HCEC 1CT (cell line): ENCODE measurements at regions not wholly inside any gene's neighbourhood (a gene's known extent, or its start where the extent isn't known, plus 50 kb on each side); places are given as distances from the start of the nearest gene placed in this dataset.

Source experiments
- DNase-seq: peaks from one replicate; pipeline ENCODE4 v3.0.0-alpha.2; 2017

- DNase-seq = no peak
These were observed 281.3 kb downstream of the TDRD15 start for GRCh38 chr2:21404827-21405625.

GRCh38 chr2:21406386-21406785 is 282.6 kb downstream of the TDRD15 start:
- no peak for DNase-seq

- no peak for DNase-seq
These were observed 283.1 kb downstream of the TDRD15 start for GRCh38 chr2:21406911-21407310.

DNA sequence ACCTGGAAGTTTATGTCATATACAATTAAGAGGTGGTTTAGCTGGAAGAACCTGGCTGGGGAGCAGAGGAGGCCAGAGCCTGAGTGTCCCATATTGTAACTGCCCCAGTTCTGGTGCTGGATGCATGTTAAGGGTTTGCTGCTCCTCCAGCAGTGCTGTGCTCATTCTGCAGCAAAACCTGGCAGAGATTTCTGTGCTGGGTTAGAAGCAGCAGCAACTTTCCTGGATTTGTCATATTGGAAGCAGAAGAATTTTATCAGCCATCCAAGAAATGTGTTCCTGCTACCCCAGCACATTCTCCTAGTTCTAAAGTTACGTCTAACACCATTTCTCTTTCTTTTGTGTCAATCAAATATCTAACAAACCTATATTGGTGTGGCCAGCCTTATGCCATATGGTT is 284.1 kb downstream of the TDRD15 start:
- no peak for DNase-seq

GRCh38 chr2:21411741-21412140 is 288.0 kb downstream of the TDRD15 start:
- DNase-seq = no peak

- DNase-seq = no peak
These were observed 289.2 kb downstream of the TDRD15 start for GRCh38 chr2:21412944-21413443.

DNA sequence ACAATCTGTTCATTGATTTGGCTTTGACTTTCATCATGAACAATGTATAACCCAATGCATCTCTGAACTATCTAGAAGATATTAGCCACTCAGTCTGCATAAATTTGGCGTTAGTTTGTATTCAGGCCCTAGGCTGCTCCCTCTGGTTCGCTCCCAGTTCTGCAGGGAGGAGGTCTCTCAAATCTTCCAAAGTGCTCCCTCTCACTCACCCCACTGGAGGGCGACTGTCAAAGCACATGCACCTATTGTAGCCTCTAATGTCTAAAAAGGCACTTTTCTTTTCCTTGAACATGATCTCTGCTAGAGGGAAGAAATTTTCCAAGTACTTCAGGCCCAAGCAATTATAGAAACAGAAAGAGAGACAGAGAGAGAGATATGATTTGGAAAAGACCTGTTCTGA is 291.5 kb downstream of the TDRD15 start:
- DNase-seq = no peak

DNA sequence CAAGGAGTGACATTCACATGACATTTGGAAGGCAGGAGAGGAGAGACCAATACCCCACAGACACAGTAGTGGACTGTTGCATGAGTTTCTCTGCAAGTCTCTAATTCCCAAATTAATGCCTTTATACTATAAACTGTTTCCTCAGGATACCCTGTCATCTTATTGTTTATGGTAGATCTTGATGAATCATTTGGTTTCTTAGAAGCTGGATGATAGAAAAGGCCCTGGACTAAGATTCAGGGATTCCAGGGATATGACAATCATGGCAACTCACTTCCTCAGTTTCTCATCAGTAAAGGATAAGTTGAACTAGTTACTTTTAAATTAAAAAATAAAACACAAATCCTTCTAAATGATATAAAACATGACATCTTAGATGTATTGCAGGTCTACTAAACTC is 292.5 kb downstream of the TDRD15 start:
- DNase-seq = no peak

- DNase-seq = no peak
These were observed 294.7 kb downstream of the TDRD15 start for GRCh38 chr2:21418456-21418855.

GRCh38 chr2:21420553-21421335 is 297.0 kb downstream of the TDRD15 start:
- DNase-seq = no peak

- no peak for DNase-seq
These were observed 298.3 kb downstream of the TDRD15 start for GRCh38 chr2:21422050-21422449.

- no peak for DNase-seq
These were observed 299.2 kb downstream of the TDRD15 start for GRCh38 chr2:21422724-21423522.

GRCh38 chr2:21423854-21424253 is 300.1 kb downstream of the TDRD15 start:
- DNase-seq = no peak

DNA sequence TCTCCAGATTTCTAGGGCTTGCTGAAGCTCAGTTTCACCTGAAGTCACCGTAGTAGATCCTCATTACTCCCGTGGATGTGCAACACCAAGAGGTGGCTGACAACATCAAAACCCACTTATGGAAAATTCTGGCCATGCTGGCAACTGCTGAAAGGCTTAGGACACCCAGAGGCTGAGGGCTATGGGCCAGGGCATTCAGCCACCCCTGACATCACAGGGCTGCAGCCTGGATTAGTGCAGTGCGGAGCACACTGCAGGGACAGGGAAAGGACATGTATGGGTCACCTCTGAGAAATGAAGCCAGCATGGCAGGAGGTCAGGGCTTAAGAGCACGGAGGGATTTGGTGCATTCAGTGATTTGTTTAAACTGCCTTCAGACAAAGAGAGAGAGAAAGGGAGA is 300.6 kb downstream of the TDRD15 start:
- DNase-seq = no peak

DNA sequence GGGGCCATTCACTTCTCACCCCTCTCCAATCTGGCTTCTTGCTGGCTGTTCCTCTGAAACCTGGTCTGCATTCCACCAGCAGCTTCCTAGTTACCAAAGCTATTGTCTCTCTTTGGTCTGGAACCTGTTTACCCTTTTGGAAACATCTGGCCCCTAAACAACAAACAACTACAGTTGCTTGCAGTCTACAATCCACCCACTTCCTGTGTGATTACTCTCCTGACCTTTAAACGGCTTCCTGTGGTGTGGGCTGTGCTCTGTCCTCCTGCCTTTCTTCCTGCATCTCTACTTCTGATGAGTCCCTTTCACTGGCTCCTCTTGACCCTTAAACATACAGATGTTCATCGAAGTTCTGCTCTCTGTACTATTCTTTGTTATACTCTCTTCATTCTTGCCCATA is 303.8 kb downstream of the TDRD15 start:
- DNase-seq = no peak

- DNase-seq = no peak
These were observed 305.0 kb downstream of the TDRD15 start for GRCh38 chr2:21428754-21429153.

DNA sequence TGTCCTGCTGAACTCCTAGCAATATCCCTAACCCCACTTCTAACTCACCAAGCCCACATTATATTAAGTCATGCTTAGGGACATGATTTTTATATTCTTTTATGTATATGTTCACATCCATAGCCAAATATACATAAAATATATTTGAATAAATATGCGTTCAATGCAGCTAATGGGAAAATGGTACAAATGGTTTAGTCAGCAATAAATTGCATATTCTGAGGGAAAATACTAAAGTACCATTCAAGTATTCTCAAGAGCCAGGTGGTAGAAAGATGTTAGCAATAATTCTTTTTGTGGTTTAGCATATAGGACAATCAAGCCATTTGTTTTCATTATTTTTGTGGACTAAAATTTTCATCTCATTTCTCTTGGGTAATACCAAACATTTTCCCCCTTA is 306.0 kb downstream of the TDRD15 start:
- DNase-seq = no peak

GRCh38 chr2:21431078-21431477 is 307.3 kb downstream of the TDRD15 start:
- DNase-seq = no peak

- no peak for DNase-seq
These were observed 315.2 kb downstream of the TDRD15 start for GRCh38 chr2:21438949-21439348.

DNA sequence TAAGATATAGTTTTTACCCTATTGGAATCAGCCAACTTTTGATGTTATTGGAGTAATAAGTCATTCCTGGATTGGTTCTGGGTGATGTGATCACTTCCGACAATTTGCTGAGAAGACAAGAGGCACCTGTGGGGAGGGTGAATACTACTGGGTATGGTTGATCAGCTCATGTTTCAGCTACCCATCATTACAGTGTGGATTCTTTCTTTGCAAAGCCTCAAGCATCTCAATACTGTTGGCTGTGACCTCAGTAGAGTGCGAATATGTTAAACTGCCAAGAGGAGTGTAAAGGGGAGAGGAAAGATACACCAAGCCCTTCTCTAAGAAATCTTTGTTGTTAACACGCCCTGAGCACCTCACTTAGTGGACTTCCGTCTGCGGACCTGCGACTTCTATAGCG is 317.7 kb downstream of the TDRD15 start:
- DNase-seq = no peak

- no peak for DNase-seq
These were observed 319.8 kb downstream of the TDRD15 start for GRCh38 chr2:21443494-21444105.

- no peak for DNase-seq
These were observed 326.1 kb downstream of the TDRD15 start for GRCh38 chr2:21449881-21450280.

DNA sequence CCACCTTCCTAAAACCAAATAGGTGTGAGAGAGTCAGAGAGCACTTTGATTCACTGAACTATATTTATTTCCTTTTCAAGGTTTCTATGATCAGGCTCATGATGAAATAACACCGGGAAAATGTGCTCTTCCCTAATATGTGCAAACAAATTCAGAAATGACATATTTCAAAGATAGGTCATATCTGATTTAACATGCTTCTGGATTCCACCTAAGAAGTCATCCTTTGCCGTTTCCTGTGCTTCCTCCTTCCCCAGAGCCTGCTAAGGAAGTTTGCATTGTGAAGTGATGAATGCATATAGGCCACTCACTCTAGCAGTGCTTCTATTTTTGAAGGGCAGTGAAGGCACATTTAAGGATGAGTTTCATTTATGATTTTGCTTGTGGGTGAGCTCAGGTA is 327.6 kb downstream of the TDRD15 start:
- DNase-seq = no peak
